MM.1S (cell line): ENCODE measurements at regions not wholly inside any gene's neighbourhood (a gene's known extent, or its start where the extent isn't known, plus 50 kb on each side); places are given as distances from the start of the nearest gene placed in this dataset.

ENCODE experiments used
- DNase-seq: peaks from one replicate; pipeline ENCODE4 v3.0.0-alpha.2; 2015
- H2AFZ ChIP-seq: fragments of 300-600 bp; sonication (generic); 2 replicates; pipeline ENCODE4 v1.6.0; 2016; ENCODE audit warnings: antibody characterized with exemption, low read length
- H3F3A ChIP-seq: fragments of 300-600 bp; sonication (generic); 2 replicates; pipeline ENCODE4 v1.6.1; 2016; ENCODE audit warnings: mild to moderate bottlenecking, antibody characterized with exemption, low read length, moderate library complexity, mixed read lengths; ENCODE audit not compliant: insufficient read depth
- H3K27ac ChIP-seq: fragments of 300-600 bp; sonication (generic); 2 replicates; pipeline ENCODE4 v1.5.1; 2016; ENCODE audit warnings: mild to moderate bottlenecking, low read length
- H3K27me3 ChIP-seq: fragments of 300-600 bp; sonication (generic); replicated peaks from 2 replicates; pipeline ENCODE4 v1.6.0; 2016; ENCODE audit warnings: low read length; ENCODE audit not compliant: insufficient read depth
- H3K36me3 ChIP-seq: fragments of 300-600 bp; sonication (generic); replicated peaks from 2 replicates; pipeline ENCODE4 v1.6.1; 2016; ENCODE audit warnings: mild to moderate bottlenecking, low read length, mixed read lengths; ENCODE audit not compliant: insufficient read depth
- H3K4me1 ChIP-seq: fragments of 300-600 bp; sonication (generic); 2 replicates; pipeline ENCODE4 v1.6.1; 2016; ENCODE audit warnings: low read length, mixed read lengths
- H3K4me2 ChIP-seq: fragments of 300-600 bp; sonication (generic); 2 replicates; pipeline ENCODE4 v1.6.0; 2016; ENCODE audit warnings: low read depth, low read length
- H3K4me3 ChIP-seq: fragments of 300-600 bp; sonication (generic); 2 replicates; pipeline ENCODE4 v1.5.1; 2016; ENCODE audit warnings: low read length, mixed read lengths
- H3K79me2 ChIP-seq: fragments of 300-600 bp; sonication (generic); 2 replicates; pipeline ENCODE4 v1.6.1; 2016; ENCODE audit warnings: mixed run types, low read length, mixed read lengths
- H3K9ac ChIP-seq: fragments of 300-600 bp; sonication (generic); 2 replicates; pipeline ENCODE4 v1.6.1; 2016; ENCODE audit warnings: low read length, mixed read lengths
- H3K9me2 ChIP-seq: fragments of 300-600 bp; sonication (generic); replicated peaks from 2 replicates; pipeline ENCODE4 v1.6.1; 2016; ENCODE audit warnings: mild to moderate bottlenecking, low read length, mixed read lengths; ENCODE audit not compliant: insufficient read depth
- H3K9me3 ChIP-seq: fragments of 300-600 bp; sonication (generic); replicated peaks from 2 replicates; pipeline ENCODE4 v1.6.1; 2016; ENCODE audit warnings: mild to moderate bottlenecking, low read length, mixed read lengths; ENCODE audit not compliant: insufficient read depth
- H4K20me1 ChIP-seq: fragments of 300-600 bp; sonication (generic); 2 replicates; pipeline ENCODE4 v1.6.1; 2016; ENCODE audit warnings: mild to moderate bottlenecking, low read length, moderate library complexity, mixed read lengths; ENCODE audit not compliant: insufficient read depth
- CTCF ChIP-seq: fragments of 300-600 bp; sonication (generic); IDR thresholded peaks from 2 replicates; pipeline ENCODE4 v1.5.1; 2016; ENCODE audit warnings: antibody characterized with exemption, low read length, mixed read lengths
- EZH2 ChIP-seq: fragments of 300-600 bp; sonication (generic); optimal IDR thresholded peaks from 2 replicates; pipeline ENCODE3; 2017; ENCODE audit warnings: low read depth, mild to moderate bottlenecking, antibody characterized with exemption, low read length, mixed read lengths
- EZH2phosphoT487 ChIP-seq: fragments of 300-600 bp; sonication (generic); IDR thresholded peaks from 2 replicates; pipeline ENCODE4 v1.6.1; 2018; ENCODE audit warnings: antibody characterized with exemption, low read length

- no peak overlapping the region for H3K27ac ChIP-seq
- H4K20me1 ChIP-seq: no peaks in the 10 kb centered on the region
- H3K4me2 ChIP-seq: no peak overlapping the region
- H3K36me3 ChIP-seq: no peaks in the 10 kb centered on the region
- H3K9me3 ChIP-seq: no peaks in the 10 kb centered on the region
- no peak overlapping the region for H2AFZ ChIP-seq
- DNase-seq: no peak
- TF ChIP-seq EZH2phosphoT487: no peak
- TF ChIP-seq CTCF: no peak
- no peak for TF ChIP-seq EZH2
- H3K79me2 ChIP-seq: no peaks in the 10 kb centered on the region
- no peaks in the 10 kb centered on the region for H3K27me3 ChIP-seq
- no peaks in the 10 kb centered on the region for H3K9me2 ChIP-seq
- H3F3A ChIP-seq: no peaks in the 10 kb centered on the region
- no peak overlapping the region for H3K9ac ChIP-seq
- no peaks in the 10 kb centered on the region for H3K4me1 ChIP-seq
- no peak overlapping the region for H3K4me3 ChIP-seq
Observed at GRCh38 chr14:28542040-28542439, 224.5 kb upstream of the FOXG1 start.

GRCh38 chr14:28565345-28565744 lies 201.2 kb upstream of the FOXG1 start:
- Histone ChIP-seq H3K9ac (no peak overlapping the region), H3K79me2 (no peaks in the 10 kb centered on the region), H3K9me3 (no peaks in the 10 kb centered on the region), H3K9me2 (no peaks in the 10 kb centered on the region), H3K4me2 (no peak overlapping the region), H3F3A (no peaks in the 10 kb centered on the region), H4K20me1 (no peaks in the 10 kb centered on the region), H3K36me3 (no peaks in the 10 kb centered on the region), H3K27ac (no peak overlapping the region), H3K27me3 (no peaks in the 10 kb centered on the region), H2AFZ (no peak overlapping the region), H3K4me1 (no peaks in the 10 kb centered on the region), H3K4me3 (no peak overlapping the region)
- DNase-seq: no peak
- TF ChIP-seq EZH2phosphoT487 (no peak), EZH2 (no peak), CTCF (no peak)

- H3K4me3 ChIP-seq: no peak overlapping the region
- no peak for DNase-seq
- TF ChIP-seq EZH2: no peak
- no peak for TF ChIP-seq CTCF
- no peak overlapping the region for H3K9ac ChIP-seq
- no peak overlapping the region for H3K27ac ChIP-seq
- no peaks in the 10 kb centered on the region for H3K36me3 ChIP-seq
- H3K4me2 ChIP-seq: no peak overlapping the region
- H3K4me1 ChIP-seq: no peaks in the 10 kb centered on the region
- no peaks in the 10 kb centered on the region for H3K9me3 ChIP-seq
- no peaks in the 10 kb centered on the region for H3F3A ChIP-seq
- no peak overlapping the region for H2AFZ ChIP-seq
- no peaks in the 10 kb centered on the region for H3K27me3 ChIP-seq
- H3K9me2 ChIP-seq: no peaks in the 10 kb centered on the region
- H3K79me2 ChIP-seq: no peaks in the 10 kb centered on the region
- H4K20me1 ChIP-seq: no peaks in the 10 kb centered on the region
Observed at GRCh38 chr14:28570391-28570790, 196.2 kb upstream of the FOXG1 start.
